ENCODE measurements at regions not wholly inside any gene's neighbourhood (a gene's known extent, or its start where the extent isn't known, plus 50 kb on each side); places are given as distances from the start of the nearest gene placed in this dataset.

GRCh38 chr5:162711244-162711643 lies 643.7 kb downstream of the GABRG2 start:
- TF ChIP-seq, protein P1, sequence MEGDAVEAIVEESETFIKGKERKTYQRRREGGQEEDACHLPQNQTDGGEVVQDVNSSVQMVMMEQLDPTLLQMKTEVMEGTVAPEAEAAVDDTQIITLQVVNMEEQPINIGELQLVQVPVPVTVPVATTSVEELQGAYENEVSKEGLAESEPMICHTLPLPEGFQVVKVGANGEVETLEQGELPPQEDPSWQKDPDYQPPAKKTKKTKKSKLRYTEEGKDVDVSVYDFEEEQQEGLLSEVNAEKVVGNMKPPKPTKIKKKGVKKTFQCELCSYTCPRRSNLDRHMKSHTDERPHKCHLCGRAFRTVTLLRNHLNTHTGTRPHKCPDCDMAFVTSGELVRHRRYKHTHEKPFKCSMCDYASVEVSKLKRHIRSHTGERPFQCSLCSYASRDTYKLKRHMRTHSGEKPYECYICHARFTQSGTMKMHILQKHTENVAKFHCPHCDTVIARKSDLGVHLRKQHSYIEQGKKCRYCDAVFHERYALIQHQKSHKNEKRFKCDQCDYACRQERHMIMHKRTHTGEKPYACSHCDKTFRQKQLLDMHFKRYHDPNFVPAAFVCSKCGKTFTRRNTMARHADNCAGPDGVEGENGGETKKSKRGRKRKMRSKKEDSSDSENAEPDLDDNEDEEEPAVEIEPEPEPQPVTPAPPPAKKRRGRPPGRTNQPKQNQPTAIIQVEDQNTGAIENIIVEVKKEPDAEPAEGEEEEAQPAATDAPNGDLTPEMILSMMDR (conservative IDR thresholded peaks at IDR 0.05; ENCODE audit: low read depth, low read length) = no peak
- TF ChIP-seq CHD1 (IDR thresholded peaks at IDR 0.05; ENCODE audit: low read depth, low read length) (no peak), FOS (IDR thresholded peaks at IDR 0.05; ENCODE audit: low read depth, low read length) (no peak), POLR2A (IDR thresholded peaks at IDR 0.05; ENCODE audit: low read depth, low read length) (no peak), CEBPB (IDR thresholded peaks at IDR 0.05; ENCODE audit: low read depth, low read length) (no peak), RAD21 (IDR thresholded peaks at IDR 0.05; ENCODE audit: low read length) (no peak), MXI1 (IDR thresholded peaks at IDR 0.05; ENCODE audit: borderline replicate concordance, low read depth, low read length) (no peak), USF2 (IDR thresholded peaks at IDR 0.05; ENCODE audit: low read depth, low read length) (no peak)

All from IMR-90 (cell line).